KMS-11 (cell line): ENCODE measurements at regions not wholly inside any gene's neighbourhood (a gene's known extent, or its start where the extent isn't known, plus 50 kb on each side); places are given as distances from the start of the nearest gene placed in this dataset.

Experiments used
- H2AFZ ChIP-seq: fragments of 200-600 bp; sonication (generic); 2 replicates; pipeline ENCODE4 v1.6.1; 2016; ENCODE audit warnings: antibody characterized with exemption, mixed run types, low read depth
- H3K27ac ChIP-seq: fragments of 200-600 bp; sonication (generic); 2 replicates; pipeline ENCODE4 v1.6.1; 2016; ENCODE audit warnings: mild to moderate bottlenecking, mixed run types
- H3K27me3 ChIP-seq: fragments of 200-600 bp; sonication (generic); 2 replicates; pipeline ENCODE4 v1.6.1; 2017; ENCODE audit warnings: mild to moderate bottlenecking, low read depth, mixed run types, moderate library complexity; ENCODE audit not compliant: insufficient read depth
- H3K36me3 ChIP-seq: fragments of 200-600 bp; sonication (generic); 2 replicates; pipeline ENCODE4 v1.6.1; 2017; ENCODE audit warnings: mild to moderate bottlenecking, mixed run types; ENCODE audit not compliant: insufficient read depth
- H3K4me1 ChIP-seq: fragments of 200-600 bp; sonication (generic); 2 replicates; pipeline ENCODE4 v1.6.1; 2016; ENCODE audit warnings: mild to moderate bottlenecking, low read depth, mixed run types; ENCODE audit not compliant: poor library complexity, severe bottlenecking
- H3K4me2 ChIP-seq: fragments of 200-600 bp; sonication (generic); 2 replicates; pipeline ENCODE4 v1.7.0; 2016; ENCODE audit warnings: mild to moderate bottlenecking, mixed run types
- H3K4me3 ChIP-seq: fragments of 200-600 bp; sonication (generic); IDR thresholded peaks from 2 replicates; pipeline ENCODE4 v1.6.1; 2017; ENCODE audit warnings: low read depth, low read length, mixed read lengths; ENCODE audit not compliant: insufficient read depth
- H3K79me2 ChIP-seq: fragments of 200-600 bp; sonication (generic); 2 replicates; pipeline ENCODE4 v1.6.1; 2016; ENCODE audit warnings: low read depth, mixed run types; ENCODE audit not compliant: insufficient read depth
- H3K9ac ChIP-seq: fragments of 200-600 bp; sonication (generic); 2 replicates; pipeline ENCODE4 v1.6.1; 2016; ENCODE audit warnings: mild to moderate bottlenecking, mixed run types
- H4K20me1 ChIP-seq: fragments of 200-600 bp; sonication (generic); 2 replicates; pipeline ENCODE4 v1.6.1; 2016; ENCODE audit warnings: mild to moderate bottlenecking, mixed run types; ENCODE audit not compliant: insufficient read depth
- CTCF ChIP-seq: fragments of 200-600 bp; sonication (generic); conservative IDR thresholded peaks from 2 replicates; pipeline ENCODE4 v1.6.1; 2017; ENCODE audit warnings: low read depth, mild to moderate bottlenecking, antibody characterized with exemption, low read length, moderate library complexity, mixed read lengths

- no peak overlapping the region for H3K27ac ChIP-seq
- H3K9ac ChIP-seq, result no peak overlapping the region
- H3K27me3 ChIP-seq, result no peaks in the 10 kb centered on the region
- H3K4me3 ChIP-seq, result no peak overlapping the region
- no peaks in the 10 kb centered on the region for H3K36me3 ChIP-seq
- no peak for TF ChIP-seq CTCF
- H3K4me2 ChIP-seq, result no peak overlapping the region
- H3K79me2 ChIP-seq, result no peaks in the 10 kb centered on the region
- no peak overlapping the region for H2AFZ ChIP-seq
- H3K4me1 ChIP-seq, result no peaks in the 10 kb centered on the region
- no peaks in the 10 kb centered on the region for H4K20me1 ChIP-seq
Measured at GRCh38 chr16:9528511-9529079, 437.2 kb downstream of the HAPSTR1 start.

GRCh38 chr16:9533042-9533441, 441.6 kb downstream of the HAPSTR1 start:
- Histone ChIP-seq H3K36me3 (no peaks in the 10 kb centered on the region), H2AFZ (no peak overlapping the region), H3K79me2 (no peaks in the 10 kb centered on the region), H3K4me1 (no peaks in the 10 kb centered on the region), H3K27me3 (no peaks in the 10 kb centered on the region), H3K4me2 (no peak overlapping the region), H3K27ac (no peak overlapping the region), H3K9ac (no peak overlapping the region), H3K4me3 (no peak overlapping the region), H4K20me1 (no peaks in the 10 kb centered on the region)
- no peak for TF ChIP-seq CTCF

- Histone ChIP-seq H3K4me2 (no peak overlapping the region), H4K20me1 (no peaks in the 10 kb centered on the region), H3K36me3 (no peaks in the 10 kb centered on the region), H3K27me3 (no peaks in the 10 kb centered on the region), H3K27ac (no peak overlapping the region), H3K4me1 (no peaks in the 10 kb centered on the region), H2AFZ (no peak overlapping the region), H3K4me3 (no peak overlapping the region), H3K79me2 (no peaks in the 10 kb centered on the region), H3K9ac (no peak overlapping the region)
- TF ChIP-seq CTCF, result no peak
Measured at GRCh38 chr16:9534759-9535158, 443.3 kb downstream of the HAPSTR1 start.

GRCh38 chr16:9536905-9537304, 445.5 kb downstream of the HAPSTR1 start:
- no peaks in the 10 kb centered on the region for H3K36me3 ChIP-seq
- H3K27me3 ChIP-seq, result no peaks in the 10 kb centered on the region
- no peaks in the 10 kb centered on the region for H3K79me2 ChIP-seq
- no peak overlapping the region for H2AFZ ChIP-seq
- H3K4me3 ChIP-seq, result no peak overlapping the region
- H3K27ac ChIP-seq, result no peak overlapping the region
- TF ChIP-seq CTCF, result no peak
- H4K20me1 ChIP-seq, result no peaks in the 10 kb centered on the region
- no peaks in the 10 kb centered on the region for H3K4me1 ChIP-seq
- H3K9ac ChIP-seq, result no peak overlapping the region
- no peak overlapping the region for H3K4me2 ChIP-seq
